HUDEP-2 (cell line): ENCODE measurements at regions not wholly inside any gene's neighbourhood (a gene's known extent, or its start where the extent isn't known, plus 50 kb on each side); places are given as distances from the start of the nearest gene placed in this dataset.

Experiments used
- DNase-seq, 76 experiments: peaks; one replicate each; lab custom pipeline; 2025; ENCODE audit not compliant: unreplicated experiment in 76 of 76; lab: John Stamatoyannopoulos, UW

DNA sequence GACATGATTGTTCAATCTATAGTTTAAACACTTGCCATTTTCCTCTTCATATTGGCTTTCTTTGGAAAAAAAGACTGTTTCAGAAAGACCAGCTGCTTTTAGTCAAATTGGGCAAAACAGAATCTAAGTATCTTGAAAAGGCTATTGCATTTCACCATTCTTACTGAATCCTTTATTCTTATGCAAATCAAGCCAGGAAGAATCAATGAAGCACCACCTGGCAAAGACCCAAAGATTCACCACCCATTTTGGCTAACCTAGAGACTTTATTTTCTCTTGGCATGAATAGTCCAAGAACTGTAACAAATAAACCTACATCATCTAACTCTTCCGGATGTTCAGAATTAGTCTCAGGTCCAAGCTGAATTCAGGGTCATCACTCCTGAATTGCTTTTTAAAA lies 71.3 kb upstream of the EYA4 start:
- no peak for DNase-seq

DNA sequence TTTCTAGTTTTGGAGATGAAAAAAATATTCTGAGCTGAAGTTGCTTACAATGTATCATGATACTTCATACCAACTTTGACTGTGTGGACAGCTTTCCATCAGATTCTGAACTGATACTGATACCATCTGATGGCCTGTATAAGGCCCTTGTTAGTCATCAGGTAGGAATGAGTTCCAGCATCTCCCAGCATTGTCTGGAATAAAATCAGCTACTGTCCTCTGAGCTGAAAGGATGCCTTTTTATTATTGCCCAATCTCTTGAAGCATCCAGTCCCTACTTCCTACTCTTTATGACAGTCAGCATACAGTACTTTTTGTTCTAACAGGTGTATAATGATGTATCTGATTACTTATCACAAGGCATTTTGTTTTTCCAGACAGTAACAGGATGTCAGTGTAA lies 70.6 kb upstream of the EYA4 start:
- DNase-seq = no peak

DNA sequence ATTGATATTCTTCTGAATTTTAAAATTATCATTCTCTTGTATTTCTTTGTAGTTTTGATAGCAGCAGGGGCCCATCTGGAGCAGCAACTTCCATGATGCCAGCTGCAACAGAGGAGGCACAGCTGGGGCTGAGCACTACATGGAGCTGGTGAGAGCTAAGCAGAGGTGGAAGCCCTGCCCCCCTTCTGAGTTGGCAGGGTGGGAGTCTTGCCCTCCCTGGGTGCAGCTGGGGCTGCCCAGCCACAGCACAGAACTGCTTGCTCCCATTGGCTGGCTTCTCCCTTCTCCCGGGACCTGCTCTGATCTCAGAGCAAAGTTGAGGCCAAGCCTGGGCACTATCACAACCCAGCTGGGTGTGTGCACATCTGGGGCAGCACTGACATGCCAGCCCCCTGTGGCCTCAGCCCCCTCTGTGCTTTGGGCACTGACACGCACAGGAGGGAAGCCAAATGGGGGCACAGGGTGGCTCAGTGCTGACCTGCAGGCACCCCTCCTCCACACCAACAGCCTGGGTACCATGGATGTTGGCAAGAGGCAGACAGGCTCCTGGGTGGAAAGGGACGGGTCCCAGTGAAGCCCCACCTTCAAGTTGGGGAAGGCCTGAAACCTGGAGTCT lies 69.1 kb upstream of the EYA4 start:
- DNase-seq = no peak

DNA sequence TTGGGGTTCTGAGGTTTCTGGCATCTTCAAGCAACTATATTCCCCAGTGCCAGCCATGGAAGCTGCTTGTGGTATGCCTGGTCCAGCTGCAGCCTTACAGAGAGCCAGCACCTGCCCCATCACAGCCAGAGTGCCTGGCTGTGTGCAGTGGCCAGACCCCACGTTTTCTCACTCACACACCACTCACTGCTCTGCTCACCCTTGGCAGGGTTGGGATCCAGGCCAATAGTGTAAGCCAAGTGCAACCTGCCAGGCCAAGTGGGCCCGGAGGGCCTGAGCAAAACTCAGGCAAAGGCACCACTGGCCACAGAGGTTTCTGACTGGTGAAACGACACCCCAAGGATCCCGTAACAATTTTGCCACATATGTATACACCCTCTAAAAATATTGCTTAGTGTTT lies 67.9 kb upstream of the EYA4 start:
- no peak for DNase-seq

DNA sequence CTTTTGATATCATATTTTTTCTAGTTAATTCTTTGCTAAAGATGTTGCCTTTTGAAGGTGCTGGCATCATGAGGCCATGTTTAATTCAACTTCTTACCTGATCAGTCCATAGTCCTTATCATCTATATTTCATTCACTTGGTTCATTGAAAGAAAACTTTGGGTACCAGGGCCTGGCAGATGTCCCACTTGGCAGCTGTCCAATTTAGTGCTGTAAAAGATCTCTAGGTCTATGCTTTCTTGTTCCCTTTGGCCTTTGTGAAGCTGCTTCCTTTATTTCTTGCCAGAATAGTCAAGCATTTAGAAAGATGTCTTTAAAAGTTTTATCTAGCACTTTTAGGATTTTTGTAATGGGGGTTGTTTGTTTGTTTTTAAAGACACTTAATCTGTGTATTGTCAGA lies 61.7 kb upstream of the EYA4 start:
- DNase-seq = peak in 9 of 76 experiments; percentile 2 to 11 (median 6)

DNA sequence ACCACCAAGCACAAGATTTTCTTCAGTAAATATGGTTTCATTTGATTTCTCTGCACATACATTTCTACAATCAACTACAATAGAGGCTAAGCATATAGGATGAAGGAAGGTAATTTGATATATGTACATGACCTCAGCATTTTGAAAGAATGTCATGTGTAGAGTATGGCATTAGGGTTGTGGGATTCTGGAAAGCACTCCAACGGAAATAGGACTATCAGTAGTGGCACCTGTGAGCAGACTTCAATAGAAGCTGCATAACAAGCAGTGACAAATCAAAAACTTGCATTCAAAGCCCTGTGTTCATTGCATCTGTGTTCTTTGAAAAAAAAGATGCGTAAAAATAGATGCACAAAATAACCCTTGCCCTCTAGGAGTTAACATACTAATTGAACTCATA lies 57.5 kb upstream of the EYA4 start:
- DNase-seq = no peak

DNA sequence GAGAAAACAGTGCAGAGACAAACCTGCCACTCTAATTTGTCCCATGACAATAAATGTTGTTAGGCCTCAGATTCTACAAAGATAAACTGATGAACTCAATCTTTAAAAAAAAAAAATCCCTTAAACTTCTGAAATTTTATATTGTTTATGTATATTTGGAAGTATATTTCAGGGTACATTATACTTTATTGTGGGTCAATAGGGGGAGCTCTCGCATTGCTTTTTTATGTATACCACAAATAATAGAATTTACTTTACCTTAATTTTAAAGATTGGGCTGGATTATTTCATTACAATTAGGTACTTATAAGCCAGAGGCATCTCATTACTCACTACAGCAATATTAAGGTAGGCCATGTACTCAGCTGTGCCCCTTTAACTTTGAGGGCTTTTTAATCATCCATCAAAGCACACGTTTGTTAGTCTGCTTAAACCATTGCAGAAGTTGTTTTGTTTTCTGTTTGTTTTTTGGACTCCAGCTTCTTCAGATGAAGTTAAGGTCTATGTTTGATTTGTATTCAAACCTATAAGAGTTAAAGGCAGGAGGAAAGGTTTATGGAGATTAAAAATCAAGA lies 56.3 kb upstream of the EYA4 start:
- peak in 2 of 76 experiments; percentile 10 to 19 for DNase-seq

DNA sequence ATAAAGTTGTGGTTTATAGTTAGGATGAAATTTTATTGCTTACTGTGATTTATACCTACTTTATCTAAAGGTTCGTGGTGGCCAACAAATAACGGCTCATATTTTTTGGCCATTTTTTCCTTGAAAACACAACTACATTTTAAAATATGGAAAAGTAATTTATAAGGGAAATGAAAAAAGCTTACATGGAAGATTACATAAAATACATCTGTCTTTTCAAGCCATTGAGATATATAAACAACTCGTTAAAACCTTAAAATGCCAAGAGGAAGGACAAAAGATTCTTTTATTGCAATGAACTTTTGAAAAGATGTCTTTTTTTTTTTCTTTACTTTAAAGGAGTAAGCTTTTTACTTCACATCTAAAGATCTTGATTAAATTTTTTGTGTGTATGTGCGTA lies 55.4 kb upstream of the EYA4 start:
- DNase-seq = no peak

DNA sequence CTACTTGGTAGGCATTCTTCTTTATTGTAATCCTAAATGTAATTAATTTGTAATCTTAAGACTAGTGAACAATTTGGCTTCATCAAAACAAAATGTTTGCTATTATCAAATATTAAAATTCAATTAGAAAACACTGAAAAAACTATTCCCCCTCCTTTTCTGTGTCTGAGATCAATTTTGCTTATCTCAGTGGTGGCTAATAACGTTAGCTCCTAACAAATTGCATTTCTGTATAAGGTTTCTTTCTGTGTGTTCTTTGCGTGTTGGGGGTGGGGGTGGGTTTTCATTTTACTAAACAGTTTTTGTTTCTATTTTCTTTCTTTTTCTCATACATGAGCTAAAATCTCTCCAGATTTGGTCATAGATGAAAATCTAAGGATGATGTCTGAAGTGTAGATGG lies 54.0 kb upstream of the EYA4 start:
- DNase-seq = no peak

DNA sequence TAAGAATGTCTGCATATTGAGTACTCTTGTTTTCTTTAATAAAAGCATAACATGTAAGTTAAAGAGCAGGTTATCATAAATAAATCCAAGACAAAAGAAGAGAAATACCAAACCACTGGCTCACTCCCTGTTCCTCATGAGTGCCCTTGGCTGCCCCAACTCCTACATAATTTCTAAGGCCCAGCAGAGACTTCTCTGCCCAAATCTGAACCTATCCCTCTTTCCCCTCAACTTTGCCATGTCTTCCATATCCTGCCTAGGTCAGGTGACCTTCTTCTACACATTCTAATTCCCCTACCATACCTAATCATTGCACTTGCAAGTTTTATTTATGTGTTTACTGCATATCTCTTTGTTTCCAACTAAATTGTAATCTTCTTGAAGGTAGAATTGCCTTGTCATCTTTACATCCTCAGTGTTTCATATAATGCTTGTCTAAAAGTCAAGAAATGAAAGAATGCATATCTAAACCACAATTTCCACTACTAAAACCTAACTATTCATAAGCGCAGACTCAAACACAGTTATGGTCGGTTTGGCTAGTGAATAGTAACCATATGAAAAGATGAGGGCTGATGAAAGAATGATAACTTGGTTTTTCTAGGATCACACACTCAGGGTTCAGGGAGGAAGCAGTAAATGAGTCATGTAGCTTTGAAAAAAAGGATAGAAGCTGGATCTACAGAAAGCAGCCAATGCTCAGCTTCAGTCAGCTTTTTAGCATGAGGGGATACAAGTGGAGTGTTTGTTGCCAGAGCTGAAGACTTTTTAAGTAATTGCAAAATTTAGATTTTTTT lies 53.3 kb upstream of the EYA4 start:
- DNase-seq = no peak

DNA sequence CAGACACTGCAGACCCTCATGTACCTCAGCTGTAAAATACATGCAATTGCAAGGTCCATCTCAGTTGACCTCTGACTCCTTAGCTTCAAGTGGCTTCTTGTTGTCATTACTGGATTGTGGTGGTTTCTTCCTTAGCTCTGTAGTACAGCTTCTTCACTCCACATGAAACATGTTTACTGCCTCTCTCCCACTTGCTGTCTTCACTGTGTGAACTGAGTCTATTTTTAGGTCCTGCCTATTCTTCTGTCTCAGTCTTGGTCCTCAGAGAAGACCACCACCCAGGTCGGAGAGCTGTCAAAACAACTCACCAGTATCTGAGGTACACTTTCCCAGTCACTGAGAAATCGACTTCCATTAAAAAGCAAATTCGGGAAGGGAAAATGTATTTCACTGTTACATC lies 50.2 kb upstream of the EYA4 start:
- DNase-seq = no peak

DNA sequence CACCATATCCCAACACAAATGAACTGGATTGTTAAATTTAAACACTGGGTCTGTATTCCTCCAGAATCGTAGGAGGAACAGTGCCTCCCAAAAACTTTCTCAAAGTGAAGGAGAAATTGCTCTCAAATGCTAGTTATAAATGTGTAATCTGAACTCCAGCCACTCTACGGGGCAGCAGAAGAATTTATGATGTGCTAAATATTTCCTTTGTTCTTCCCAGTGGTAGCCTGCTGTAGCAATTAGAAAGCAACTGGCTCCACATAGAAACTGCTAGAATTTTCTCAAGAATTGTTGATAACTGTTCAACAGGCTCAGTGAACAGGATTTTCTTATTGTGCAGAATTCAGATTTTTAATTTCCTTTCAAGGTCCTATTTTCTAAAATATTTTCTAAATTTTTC lies 49.8 kb upstream of the EYA4 start:
- no peak for DNase-seq
